ENCODE measurements at regions not wholly inside any gene's neighbourhood (a gene's known extent, or its start where the extent isn't known, plus 50 kb on each side); places are given as distances from the start of the nearest gene placed in this dataset.

DNA sequence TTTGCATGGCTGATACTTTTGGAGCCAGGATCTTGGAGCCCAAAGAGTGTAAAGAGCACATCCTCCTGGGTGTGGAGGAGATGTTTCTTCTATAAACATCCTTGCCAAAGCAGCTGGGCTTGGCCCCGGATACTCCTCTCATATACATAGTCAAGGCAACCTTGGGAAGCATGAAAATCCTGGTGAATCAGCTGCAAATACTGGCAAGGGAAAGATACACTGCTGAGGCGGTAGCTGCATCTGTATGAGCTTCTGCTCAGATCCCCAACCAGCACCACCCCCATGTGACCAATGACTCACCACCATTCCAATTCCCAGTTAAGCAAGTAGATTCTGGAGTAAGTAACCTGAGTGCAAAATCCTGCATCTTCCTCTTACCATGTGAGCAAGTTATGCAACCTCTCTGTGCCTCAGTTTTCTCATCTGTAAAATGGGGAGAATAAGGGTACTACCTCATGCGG, 567.4 kb downstream of the MED13L start:
- DNase-seq (ENCODE audit: low read depth, low spot score), result no peak
- Histone ChIP-seq H3K27me3 (ENCODE audit: control insufficient read depth in 2 of 2, insufficient read depth in 2 of 2, low read length in 2 of 2) (no peaks in the 10 kb centered on the region), H3K4me2 (ENCODE audit: insufficient read depth, low read length) (no peak overlapping the region), H3K79me2 (ENCODE audit: control insufficient read depth, insufficient read depth, low read length) (no peaks in the 10 kb centered on the region), H3K36me3 (ENCODE audit: control insufficient read depth in 2 of 2, extremely low read depth in 1 of 2, insufficient read depth in 2 of 2, low read length in 2 of 2) (no peaks in the 10 kb centered on the region), H4K20me1 (replicated peaks; ENCODE audit: control insufficient read depth, extremely low read depth, insufficient read depth, low read length) (no peaks in the 10 kb centered on the region), H3K9me1 (replicated peaks; ENCODE audit: control insufficient read depth, extremely low read depth, insufficient read depth, low read length) (no peaks in the 10 kb centered on the region), H3K4me1 (ENCODE audit: control insufficient read depth, extremely low read depth, insufficient read depth, low read length) (no peaks in the 10 kb centered on the region), H3K9me3 (replicated peaks; ENCODE audit: control insufficient read depth, insufficient read depth, low read length) (peaks cover 14% of the 10 kb centered on the region), H3K4me3 (replicated peaks in 1 of 3; ENCODE audit: insufficient read depth in 1 of 3, low read depth in 1 of 3, low read length in 3 of 3) (no peak overlapping the region), H3K27ac (ENCODE audit: insufficient read depth, low read depth, low read length) (no peak overlapping the region), H3K9ac (replicated peaks; ENCODE audit: extremely low read depth, insufficient read depth, low read length) (no peak overlapping the region), H2AFZ (ENCODE audit: low read depth, low read length) (no peak overlapping the region)
- intact Hi-C loops (cut with micrococcal nuclease), result no loop called here
- BruUV-seq (replicated peaks), result no TSS peak
- no peak for FAIRE-seq
- ChIA-PET POLR2A (no interaction called here), CTCF (no interaction called here)
- dilution Hi-C loops (cut with MboI; ENCODE audit: extremely low pct_ligation_motif_present, low sequenced_read_pairs), result no loop called here
- TF ChIP-seq, protein P1, sequence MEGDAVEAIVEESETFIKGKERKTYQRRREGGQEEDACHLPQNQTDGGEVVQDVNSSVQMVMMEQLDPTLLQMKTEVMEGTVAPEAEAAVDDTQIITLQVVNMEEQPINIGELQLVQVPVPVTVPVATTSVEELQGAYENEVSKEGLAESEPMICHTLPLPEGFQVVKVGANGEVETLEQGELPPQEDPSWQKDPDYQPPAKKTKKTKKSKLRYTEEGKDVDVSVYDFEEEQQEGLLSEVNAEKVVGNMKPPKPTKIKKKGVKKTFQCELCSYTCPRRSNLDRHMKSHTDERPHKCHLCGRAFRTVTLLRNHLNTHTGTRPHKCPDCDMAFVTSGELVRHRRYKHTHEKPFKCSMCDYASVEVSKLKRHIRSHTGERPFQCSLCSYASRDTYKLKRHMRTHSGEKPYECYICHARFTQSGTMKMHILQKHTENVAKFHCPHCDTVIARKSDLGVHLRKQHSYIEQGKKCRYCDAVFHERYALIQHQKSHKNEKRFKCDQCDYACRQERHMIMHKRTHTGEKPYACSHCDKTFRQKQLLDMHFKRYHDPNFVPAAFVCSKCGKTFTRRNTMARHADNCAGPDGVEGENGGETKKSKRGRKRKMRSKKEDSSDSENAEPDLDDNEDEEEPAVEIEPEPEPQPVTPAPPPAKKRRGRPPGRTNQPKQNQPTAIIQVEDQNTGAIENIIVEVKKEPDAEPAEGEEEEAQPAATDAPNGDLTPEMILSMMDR (IDR thresholded peaks at IDR 0.05; ENCODE audit: extremely low read depth in 1 of 2, insufficient read depth in 1 of 2, low read depth in 1 of 2, low read length in 2 of 2), result no peak
- TF ChIP-seq EZH2 (IDR thresholded peaks at IDR 0.05; ENCODE audit: borderline replicate concordance, low read depth, low read length, severe bottlenecking), result no peak
- TF ChIP-seq POLR2A (IDR thresholded peaks at IDR 0.05; ENCODE audit: low read depth, low read length), result no peak
- TF ChIP-seq JUN (IDR thresholded peaks at IDR 0.05; ENCODE audit: borderline replicate concordance, insufficient read depth, insufficient read length, low read depth), result no peak
- TF ChIP-seq, protein P2, sequence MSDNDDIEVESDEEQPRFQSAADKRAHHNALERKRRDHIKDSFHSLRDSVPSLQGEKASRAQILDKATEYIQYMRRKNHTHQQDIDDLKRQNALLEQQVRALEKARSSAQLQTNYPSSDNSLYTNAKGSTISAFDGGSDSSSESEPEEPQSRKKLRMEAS (IDR thresholded peaks at IDR 0.05; ENCODE audit: insufficient read depth, insufficient read length), result no peak
- no peak for TF ChIP-seq GATA2 (IDR thresholded peaks at IDR 0.05; ENCODE audit: insufficient read depth, insufficient read length, low read depth, low read length)
- TF ChIP-seq FOS (IDR thresholded peaks at IDR 0.05; ENCODE audit: borderline replicate concordance, insufficient read depth, low read length), result no peak
- TF ChIP-seq MYC (IDR thresholded peaks at IDR 0.05; ENCODE audit: low read depth, low read length), result no peak
- no peak for TF ChIP-seq POLR2AphosphoS5 (IDR thresholded peaks at IDR 0.05; ENCODE audit: insufficient read depth, low read depth, low read length)

All from endothelial cell of umbilical vein (primary cell).